ENCODE measurements at regions not wholly inside any gene's neighbourhood (a gene's known extent, or its start where the extent isn't known, plus 50 kb on each side); places are given as distances from the start of the nearest gene placed in this dataset.

GRCh38 chr9:75463871-75464270, 375.6 kb downstream of the OSTF1 start:
- TF ChIP-seq CHD2 (IDR thresholded peaks at IDR 0.05; ENCODE audit: low read length, partially characterized antibody) (no peak), EP300 (IDR thresholded peaks at IDR 0.05; ENCODE audit: borderline replicate concordance in 1 of 2, low read depth in 1 of 2, low read length in 1 of 2) (no peak), PBX3 (IDR thresholded peaks at IDR 0.05) (no peak), FOXM1 (IDR thresholded peaks at IDR 0.05; ENCODE audit: low read depth) (no peak), USF1 (IDR thresholded peaks at IDR 0.05; ENCODE audit: borderline replicate concordance, low read depth) (no peak), ZBTB33 (IDR thresholded peaks at IDR 0.05; ENCODE audit: borderline replicate concordance, low read depth) (no peak), MXI1 (IDR thresholded peaks at IDR 0.05; ENCODE audit: low read depth, low read length) (no peak), SMC3 (IDR thresholded peaks at IDR 0.05; ENCODE audit: low read depth, low read length) (no peak), TEAD4 (IDR thresholded peaks at IDR 0.05; ENCODE audit: borderline replicate concordance, insufficient read depth) (no peak), NRF1 (IDR thresholded peaks at IDR 0.05; ENCODE audit: low read depth, low read length) (no peak), MEF2A (IDR thresholded peaks at IDR 0.05; ENCODE audit: borderline replicate concordance, low read depth) (no peak), ELF1 (IDR thresholded peaks at IDR 0.05) (no peak), FOXJ3 (CRISPR knock-in tag; IDR thresholded peaks at IDR 0.05) (no peak), POLR2AphosphoS5 (IDR thresholded peaks at IDR 0.05; ENCODE audit: low read depth, low read length) (no peak), RCOR1 (IDR thresholded peaks at IDR 0.05; ENCODE audit: low read length) (no peak), YY1 (IDR thresholded peaks at IDR 0.05; ENCODE audit: low read depth) (no peak), RFX5 (IDR thresholded peaks at IDR 0.05; ENCODE audit: low read length) (no peak)
- H3K4me2 ChIP-seq = no peak overlapping the region
- H4K20me1 ChIP-seq (ENCODE audit: insufficient read depth) = no peaks in the 10 kb centered on the region
- H3K9me3 ChIP-seq = no peaks in the 10 kb centered on the region
- CTCF ChIA-PET = interaction anchor here (0.6 kb wide), 1 partner anchor 19 kb away, joined by 3 read pairs; no protein-coding TSS in a partner anchor
- peaks cover 0 to 9% of the 10 kb centered on the region in 2 experiments; a peak in 2 of 4 replicates for H3K4me1 ChIP-seq (ENCODE audit: control insufficient read depth in 1 of 2, insufficient read depth in 2 of 2, low read depth in 1 of 2, low read length in 1 of 2)
- DNase-seq = no peak
- H3K4me3 ChIP-seq (ENCODE audit: low read depth in 2 of 2, low read length in 1 of 2) = no peak overlapping the region
- H3F3A ChIP-seq (replicated peaks; ENCODE audit: insufficient read depth) = no peaks in the 10 kb centered on the region
- POLR2A ChIA-PET = no interaction called here
- no peaks in the 10 kb centered on the region for H3K27me3 ChIP-seq (ENCODE audit: insufficient read depth)
- no peak overlapping the region for H3K27ac ChIP-seq (ENCODE audit: low read depth in 2 of 2, low read length in 1 of 2)
- H3K36me3 ChIP-seq (replicated peaks in 1 of 2; ENCODE audit: control insufficient read depth in 1 of 2, insufficient read depth in 2 of 2, low read length in 1 of 2) = no peaks in the 10 kb centered on the region
- H2AFZ ChIP-seq (ENCODE audit: low read depth) = no peak overlapping the region
- no peaks in the 10 kb centered on the region for H3K9me2 ChIP-seq
- no peaks in the 10 kb centered on the region for H3K79me2 ChIP-seq (ENCODE audit: insufficient read depth)
- H3K9ac ChIP-seq = no peak overlapping the region
